Hepatic stellate cell (primary cell): ENCODE measurements at regions not wholly inside any gene's neighbourhood (a gene's known extent, or its start where the extent isn't known, plus 50 kb on each side); places are given as distances from the start of the nearest gene placed in this dataset.

Experiments
- DNase-seq: peaks from one replicate; pipeline ENCODE4 v3.0.0; 2011; ENCODE audit warnings: low spot score

GRCh38 chr2:236795861-236796219 lies 226.2 kb downstream of the ACKR3 start:
- no peak for DNase-seq

GRCh38 chr2:236796236-236796635 lies 226.6 kb downstream of the ACKR3 start:
- no peak for DNase-seq

- DNase-seq, result no peak
Observed at GRCh38 chr2:236797411-236797810, 227.8 kb downstream of the ACKR3 start.

- no peak for DNase-seq
Observed at GRCh38 chr2:236798491-236798890, 228.9 kb downstream of the ACKR3 start.

GRCh38 chr2:236799391-236800026 lies 229.9 kb downstream of the ACKR3 start:
- DNase-seq, result no peak

DNA sequence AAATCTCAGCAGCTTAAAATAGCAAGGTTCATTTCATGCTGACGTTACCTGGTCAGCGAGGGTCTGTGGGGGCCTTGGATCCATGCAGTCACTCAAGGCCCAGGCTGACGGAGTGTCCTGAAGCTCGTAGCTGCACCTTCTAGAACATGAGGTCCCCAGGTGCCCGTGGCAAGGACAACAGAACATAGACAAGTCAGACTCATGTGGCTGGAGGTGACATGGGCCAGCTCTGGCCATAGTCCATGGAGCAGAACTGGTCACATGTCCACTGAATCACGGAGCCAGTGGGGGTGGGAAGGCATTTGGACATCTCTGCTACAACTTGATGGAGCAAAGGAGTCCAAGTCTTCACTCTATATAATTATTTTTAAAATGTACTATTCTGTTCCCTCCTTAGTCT lies 233.2 kb downstream of the ACKR3 start:
- DNase-seq, result no peak

- no peak for DNase-seq
Observed at GRCh38 chr2:236803621-236804020, 234.0 kb downstream of the ACKR3 start.

DNA sequence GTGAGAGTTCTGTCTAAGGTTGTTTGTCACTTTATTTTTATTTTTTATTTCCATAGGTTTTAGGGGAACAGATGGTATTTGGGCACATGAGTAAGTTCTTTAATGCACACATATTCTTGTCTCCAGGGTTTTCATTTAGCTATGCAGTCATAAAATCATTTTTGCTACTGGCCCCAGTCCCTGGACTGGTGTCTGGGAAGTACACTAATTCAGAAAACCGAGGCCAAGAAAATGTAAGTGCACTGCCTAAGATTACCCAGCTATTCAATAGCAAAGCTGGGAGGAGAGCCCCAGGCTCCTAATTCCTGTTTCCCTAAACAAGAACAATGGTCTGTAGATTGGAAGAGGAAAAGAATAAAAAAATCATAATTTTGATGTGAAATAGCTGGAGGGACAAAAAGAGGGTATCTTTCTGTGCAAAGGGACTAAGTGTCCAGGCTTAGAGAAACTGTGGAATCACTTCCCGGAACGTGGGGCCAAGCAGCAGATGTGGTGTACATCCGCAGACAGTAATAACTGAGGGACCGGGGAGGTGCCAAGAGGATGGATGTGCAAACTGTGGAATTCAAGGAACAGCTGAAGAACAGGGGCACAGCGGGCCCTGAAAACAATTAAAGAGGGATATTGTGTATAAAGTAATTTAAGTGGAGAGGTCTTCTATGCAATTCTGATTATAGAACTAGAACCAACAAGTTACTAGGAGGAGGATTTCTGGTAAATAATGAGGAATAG lies 236.3 kb downstream of the ACKR3 start:
- no peak for DNase-seq

GRCh38 chr2:236809716-236810115 lies 240.1 kb downstream of the ACKR3 start:
- DNase-seq, result no peak

GRCh38 chr2:236811062-236811656 lies 241.5 kb downstream of the ACKR3 start:
- DNase-seq, result no peak

DNA sequence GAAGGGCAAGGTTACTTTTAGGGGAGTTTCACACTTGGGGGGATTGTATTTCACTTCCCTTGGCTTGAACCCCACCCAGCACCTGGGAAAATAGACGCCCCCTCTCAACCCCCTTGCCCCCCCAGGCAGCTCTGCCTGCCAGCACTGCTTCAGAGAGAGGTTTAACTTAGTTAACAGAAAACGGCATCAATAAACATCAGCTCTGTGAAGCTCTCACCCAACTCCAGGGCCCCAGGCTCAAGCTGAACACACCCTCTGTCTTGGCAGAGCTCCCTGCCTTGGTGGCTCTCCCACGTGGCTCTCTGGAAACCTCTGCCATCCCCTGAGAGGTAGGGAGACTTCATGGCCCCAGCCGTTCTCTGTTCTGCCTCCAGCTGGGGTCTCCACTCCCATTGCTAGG lies 244.1 kb downstream of the ACKR3 start:
- no peak for DNase-seq

- DNase-seq, result no peak
Observed at GRCh38 chr2:236814593-236814992, 245.0 kb downstream of the ACKR3 start.

GRCh38 chr2:236815746-236816145 lies 246.1 kb downstream of the ACKR3 start:
- no peak for DNase-seq

DNA sequence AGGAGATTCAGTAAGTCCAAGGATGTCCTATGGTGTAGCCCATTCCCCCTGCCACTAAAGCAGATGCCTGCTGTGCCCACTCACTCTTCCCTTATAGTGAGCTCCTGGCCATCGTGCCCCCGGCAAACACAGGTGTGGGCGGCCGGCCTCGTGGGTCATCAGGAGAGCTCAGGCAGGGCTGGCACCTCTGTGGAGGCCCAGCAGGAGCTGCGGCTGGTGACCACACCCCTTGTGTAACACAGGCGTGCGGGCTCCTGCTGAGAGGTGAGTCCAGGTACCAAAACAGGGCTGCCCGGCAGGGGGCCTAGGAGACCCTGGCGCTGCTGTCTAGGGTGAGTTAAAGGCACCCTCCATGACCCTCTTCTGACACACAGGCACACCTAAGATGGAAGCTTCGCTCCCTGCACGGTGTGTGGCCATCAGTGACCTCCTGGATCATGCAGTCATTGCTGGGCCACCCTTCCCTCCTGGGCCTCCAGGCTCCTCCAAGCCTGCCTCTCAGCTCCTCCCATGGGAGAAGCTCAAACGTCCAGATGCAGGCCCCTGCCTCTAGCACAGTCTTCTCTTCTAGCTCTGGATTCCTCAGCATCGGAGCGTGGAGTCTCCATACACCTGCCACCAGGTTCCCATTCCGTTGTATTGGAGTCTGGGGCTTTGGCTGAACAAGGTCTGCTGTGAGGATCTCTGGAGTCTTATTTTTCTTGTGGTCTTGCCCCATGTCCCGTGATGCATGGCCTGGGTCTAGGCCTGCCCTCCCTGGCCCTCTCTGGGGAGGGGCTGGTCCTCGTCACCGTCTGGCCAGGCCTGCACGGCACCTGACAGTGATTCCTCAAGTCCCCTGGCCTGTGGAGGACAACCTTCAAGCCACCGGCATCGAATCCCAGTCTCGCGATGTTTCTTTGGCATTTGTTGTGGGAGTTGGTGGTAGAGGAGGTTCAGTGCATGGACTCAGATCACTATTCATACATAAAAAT lies 246.9 kb downstream of the ACKR3 start:
- no peak for DNase-seq

- no peak for DNase-seq
Observed at GRCh38 chr2:236818281-236819045, 248.8 kb downstream of the ACKR3 start.

GRCh38 chr2:236819275-236820002 lies 249.8 kb downstream of the ACKR3 start:
- DNase-seq, result no peak

- DNase-seq, result no peak
Observed at GRCh38 chr2:236820763-236821344, 251.2 kb downstream of the ACKR3 start.

- no peak for DNase-seq
Observed at GRCh38 chr2:236823041-236823629, 253.5 kb downstream of the ACKR3 start.

DNA sequence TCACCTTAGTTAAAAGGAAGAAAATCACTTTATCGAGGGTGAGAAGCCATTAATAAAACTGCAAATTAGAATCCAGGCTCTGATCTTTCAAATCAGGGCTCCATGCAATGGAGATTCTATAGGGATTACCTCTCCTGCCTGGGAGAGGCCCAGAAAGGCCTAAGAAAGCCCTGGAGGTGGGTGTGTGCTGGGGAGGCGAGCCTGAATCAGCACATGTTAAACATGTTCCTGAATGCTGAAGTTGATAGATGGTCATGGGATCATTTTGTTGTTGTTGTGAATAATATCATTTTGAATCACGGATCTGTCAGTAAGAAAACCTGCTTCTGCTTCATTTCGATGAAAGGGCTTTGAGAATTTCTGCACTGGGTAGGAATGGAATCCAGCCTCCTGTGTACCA lies 254.3 kb downstream of the ACKR3 start:
- DNase-seq, result no peak

GRCh38 chr2:236824836-236825235 lies 255.2 kb downstream of the ACKR3 start:
- no peak for DNase-seq
